Liver (tissue), 8 donors: ENCODE measurements at regions not wholly inside any gene's neighbourhood (a gene's known extent, or its start where the extent isn't known, plus 50 kb on each side); places are given as distances from the start of the nearest gene placed in this dataset.

Experiments used
- DNase-seq: peaks from one replicate; pipeline ENCODE4 v3.0.0-alpha.2; 2017; ENCODE audit warnings: low spot score
- H3K27ac ChIP-seq, 2 donors: one replicate each; pipeline ENCODE4 v1.7.0; 2013; ENCODE audit warnings: inconsistent platforms in 2 of 2, low read length in 2 of 2, control low read depth in 1 of 2, low read depth in 1 of 2, mild to moderate bottlenecking in 1 of 2
- H3K27me3 ChIP-seq, 4 donors: one replicate each; pipeline versions ENCODE4 v1.6.1 to v1.7.0; 2013; ENCODE audit warnings: low read length in 3 of 4, inconsistent platforms in 1 of 4, mild to moderate bottlenecking in 1 of 4, moderate library complexity in 1 of 4; ENCODE audit not compliant: control insufficient read depth in 4 of 4, insufficient read depth in 4 of 4
- H3K36me3 ChIP-seq, 4 donors: one replicate each; pipeline versions ENCODE4 v1.6.1 to v1.7.0; 2013; ENCODE audit warnings: low read length in 3 of 4, mild to moderate bottlenecking in 3 of 4, low read depth in 1 of 4, moderate library complexity in 1 of 4; ENCODE audit not compliant: control insufficient read depth in 4 of 4, insufficient read depth in 3 of 4
- H3K4me1 ChIP-seq, 4 donors: one replicate each; pipeline versions ENCODE4 v1.6.1 to v1.7.0; 2013; ENCODE audit warnings: low read length in 3 of 4, mild to moderate bottlenecking in 3 of 4, moderate library complexity in 1 of 4; ENCODE audit not compliant: control insufficient read depth in 4 of 4, insufficient read depth in 4 of 4
- H3K4me3 ChIP-seq, 3 donors: one replicate each; pipeline versions ENCODE4 v1.6.1 to v1.7.0; 2013; ENCODE audit warnings: low read length in 3 of 3, control low read depth in 1 of 3, low read depth in 1 of 3, mild to moderate bottlenecking in 1 of 3
- H3K9ac ChIP-seq, 2 donors: one replicate each; pipeline ENCODE4 v1.7.0; 2013; ENCODE audit warnings: low read length in 2 of 2, mild to moderate bottlenecking in 2 of 2, moderate library complexity in 2 of 2, control low read depth in 1 of 2, low read depth in 1 of 2
- H3K9me3 ChIP-seq, 4 donors: one replicate each; pipeline versions ENCODE4 v1.6.1 to v1.7.0; 2013; ENCODE audit warnings: low read length in 3 of 4; ENCODE audit not compliant: control insufficient read depth in 4 of 4
- EGR1 ChIP-seq, 2 donors: IDR thresholded peaks; 2 replicates each; pipeline ENCODE4 v1.6.1; 2016 to 2018; ENCODE audit warnings: antibody characterized with exemption in 2 of 2, low read depth in 2 of 2
- FOXA1 ChIP-seq: IDR thresholded peaks from 2 replicates; pipeline ENCODE4 v1.6.1; 2016; ENCODE audit warnings: antibody characterized with exemption
- GABPA ChIP-seq, 2 donors: IDR thresholded peaks in 1 of 2; conservative IDR thresholded peaks in 1 of 2; 2 replicates each; pipeline ENCODE4 v1.6.1; 2016; ENCODE audit warnings: antibody characterized with exemption in 2 of 2, mild to moderate bottlenecking in 1 of 2, moderate library complexity in 1 of 2
- HNF4A ChIP-seq, 2 donors: conservative IDR thresholded peaks; 2 replicates each; pipeline ENCODE4 v1.6.1; 2016; ENCODE audit warnings: antibody characterized with exemption in 2 of 2, mild to moderate bottlenecking in 2 of 2
- HNF4G ChIP-seq: IDR thresholded peaks from 2 replicates; pipeline ENCODE4 v1.6.1; 2016; ENCODE audit warnings: antibody characterized with exemption
- JUND ChIP-seq, 2 donors: IDR thresholded peaks; 2 replicates each; pipeline ENCODE4 v1.6.1; 2016; ENCODE audit warnings: antibody characterized with exemption in 2 of 2
- MAX ChIP-seq: IDR thresholded peaks from 2 replicates; pipeline ENCODE4 v1.6.1; 2016; ENCODE audit warnings: antibody characterized with exemption
- NR2F2 ChIP-seq: IDR thresholded peaks from 2 replicates; pipeline ENCODE4 v1.6.1; 2016; ENCODE audit warnings: antibody characterized with exemption
- RAD21 ChIP-seq, 2 donors: IDR thresholded peaks; 2 replicates each; pipeline ENCODE4 v1.6.1; 2016; ENCODE audit warnings: antibody characterized with exemption in 2 of 2, mild to moderate bottlenecking in 2 of 2
- RXRA ChIP-seq, 2 donors: IDR thresholded peaks; 2 replicates each; pipeline ENCODE4 v1.6.1; 2017 to 2018; ENCODE audit warnings: antibody characterized with exemption in 2 of 2, mild to moderate bottlenecking in 1 of 2
- SP1 ChIP-seq: IDR thresholded peaks from 2 replicates; pipeline ENCODE4 v1.6.1; 2018; ENCODE audit warnings: antibody characterized with exemption, mild to moderate bottlenecking
- YY1 ChIP-seq: IDR thresholded peaks from 2 replicates; pipeline ENCODE4 v1.6.1; 2016; ENCODE audit warnings: antibody characterized with exemption, mild to moderate bottlenecking
- WGBS: extraction: QIAGEN DNeasy Blood & Tissue Kit; methylation state at CpG from one replicate; pipeline ENCODE4 v1.1.7; 2013; 5-methylcytosine and 5-hydroxymethylcytosine counted together
- TF ChIP-seq, protein P1 (sequence below): fragments of 150-350 bp; IDR thresholded peaks from 2 replicates; pipeline ENCODE4 v1.5.1; 2017; ENCODE audit warnings: improper control_type of control experiment, low read depth, low read length; ENCODE audit not compliant: missing input control
- TF ChIP-seq, protein P2 (sequence below): IDR thresholded peaks from 2 replicates; pipeline ENCODE4 v1.6.1; 2016; ENCODE audit warnings: antibody characterized with exemption
- TF ChIP-seq, protein P3 (sequence below): IDR thresholded peaks from 2 replicates; pipeline ENCODE4 v1.6.1; 2016; ENCODE audit warnings: antibody characterized with exemption, mild to moderate bottlenecking
- donor health status: healthy.
- donor health status: healthy.
- donor health status: healthy.
- donor health status: healthy.
- donor health status: healthy.

- TF ChIP-seq, protein P1, sequence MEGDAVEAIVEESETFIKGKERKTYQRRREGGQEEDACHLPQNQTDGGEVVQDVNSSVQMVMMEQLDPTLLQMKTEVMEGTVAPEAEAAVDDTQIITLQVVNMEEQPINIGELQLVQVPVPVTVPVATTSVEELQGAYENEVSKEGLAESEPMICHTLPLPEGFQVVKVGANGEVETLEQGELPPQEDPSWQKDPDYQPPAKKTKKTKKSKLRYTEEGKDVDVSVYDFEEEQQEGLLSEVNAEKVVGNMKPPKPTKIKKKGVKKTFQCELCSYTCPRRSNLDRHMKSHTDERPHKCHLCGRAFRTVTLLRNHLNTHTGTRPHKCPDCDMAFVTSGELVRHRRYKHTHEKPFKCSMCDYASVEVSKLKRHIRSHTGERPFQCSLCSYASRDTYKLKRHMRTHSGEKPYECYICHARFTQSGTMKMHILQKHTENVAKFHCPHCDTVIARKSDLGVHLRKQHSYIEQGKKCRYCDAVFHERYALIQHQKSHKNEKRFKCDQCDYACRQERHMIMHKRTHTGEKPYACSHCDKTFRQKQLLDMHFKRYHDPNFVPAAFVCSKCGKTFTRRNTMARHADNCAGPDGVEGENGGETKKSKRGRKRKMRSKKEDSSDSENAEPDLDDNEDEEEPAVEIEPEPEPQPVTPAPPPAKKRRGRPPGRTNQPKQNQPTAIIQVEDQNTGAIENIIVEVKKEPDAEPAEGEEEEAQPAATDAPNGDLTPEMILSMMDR, result no peak
- TF ChIP-seq HNF4A (conservative IDR thresholded peaks at IDR 0.05), result no peak
- TF ChIP-seq RAD21 (IDR thresholded peaks at IDR 0.05), result no peak
- no peak for TF ChIP-seq JUND (IDR thresholded peaks at IDR 0.05)
- TF ChIP-seq EGR1 (IDR thresholded peaks at IDR 0.05; ENCODE audit: low read depth in 2 of 2), result no peak
- TF ChIP-seq YY1, result no peak
- no peak for TF ChIP-seq NR2F2
- no peak for TF ChIP-seq FOXA1
- TF ChIP-seq RXRA (IDR thresholded peaks at IDR 0.05), result no peak
- no peak for TF ChIP-seq SP1
These were observed 221.4 kb upstream of the RBFOX1 start (continued) for GRCh38 chr16:7111265-7111664.

- Histone ChIP-seq H3K4me3 (no peak overlapping the region), H3K9ac (no peak overlapping the region), H3K27me3 (no peaks in the 10 kb centered on the region), H3K9me3 (no peaks in the 10 kb centered on the region), H3K36me3 (no peaks in the 10 kb centered on the region), H3K27ac (no peak overlapping the region), H3K4me1 (no peaks in the 10 kb centered on the region)
- TF ChIP-seq GABPA (IDR thresholded peaks at IDR 0.05 in 1 of 2, conservative IDR thresholded peaks at IDR 0.05 in 1 of 2), result no peak
- TF ChIP-seq RAD21 (IDR thresholded peaks at IDR 0.05), result no peak
- no peak for TF ChIP-seq MAX
- TF ChIP-seq, protein P2, sequence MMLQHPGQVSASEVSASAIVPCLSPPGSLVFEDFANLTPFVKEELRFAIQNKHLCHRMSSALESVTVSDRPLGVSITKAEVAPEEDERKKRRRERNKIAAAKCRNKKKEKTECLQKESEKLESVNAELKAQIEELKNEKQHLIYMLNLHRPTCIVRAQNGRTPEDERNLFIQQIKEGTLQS, result no peak
- TF ChIP-seq, protein P1, result no peak
- no peak for TF ChIP-seq NR2F2
- TF ChIP-seq RXRA (IDR thresholded peaks at IDR 0.05), result no peak
- TF ChIP-seq FOXA1, result no peak
- TF ChIP-seq, protein P3, sequence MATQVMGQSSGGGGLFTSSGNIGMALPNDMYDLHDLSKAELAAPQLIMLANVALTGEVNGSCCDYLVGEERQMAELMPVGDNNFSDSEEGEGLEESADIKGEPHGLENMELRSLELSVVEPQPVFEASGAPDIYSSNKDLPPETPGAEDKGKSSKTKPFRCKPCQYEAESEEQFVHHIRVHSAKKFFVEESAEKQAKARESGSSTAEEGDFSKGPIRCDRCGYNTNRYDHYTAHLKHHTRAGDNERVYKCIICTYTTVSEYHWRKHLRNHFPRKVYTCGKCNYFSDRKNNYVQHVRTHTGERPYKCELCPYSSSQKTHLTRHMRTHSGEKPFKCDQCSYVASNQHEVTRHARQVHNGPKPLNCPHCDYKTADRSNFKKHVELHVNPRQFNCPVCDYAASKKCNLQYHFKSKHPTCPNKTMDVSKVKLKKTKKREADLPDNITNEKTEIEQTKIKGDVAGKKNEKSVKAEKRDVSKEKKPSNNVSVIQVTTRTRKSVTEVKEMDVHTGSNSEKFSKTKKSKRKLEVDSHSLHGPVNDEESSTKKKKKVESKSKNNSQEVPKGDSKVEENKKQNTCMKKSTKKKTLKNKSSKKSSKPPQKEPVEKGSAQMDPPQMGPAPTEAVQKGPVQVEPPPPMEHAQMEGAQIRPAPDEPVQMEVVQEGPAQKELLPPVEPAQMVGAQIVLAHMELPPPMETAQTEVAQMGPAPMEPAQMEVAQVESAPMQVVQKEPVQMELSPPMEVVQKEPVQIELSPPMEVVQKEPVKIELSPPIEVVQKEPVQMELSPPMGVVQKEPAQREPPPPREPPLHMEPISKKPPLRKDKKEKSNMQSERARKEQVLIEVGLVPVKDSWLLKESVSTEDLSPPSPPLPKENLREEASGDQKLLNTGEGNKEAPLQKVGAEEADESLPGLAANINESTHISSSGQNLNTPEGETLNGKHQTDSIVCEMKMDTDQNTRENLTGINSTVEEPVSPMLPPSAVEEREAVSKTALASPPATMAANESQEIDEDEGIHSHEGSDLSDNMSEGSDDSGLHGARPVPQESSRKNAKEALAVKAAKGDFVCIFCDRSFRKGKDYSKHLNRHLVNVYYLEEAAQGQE, result no peak
- TF ChIP-seq HNF4G, result no peak
- no peak for TF ChIP-seq HNF4A (conservative IDR thresholded peaks at IDR 0.05)
- no peak for TF ChIP-seq SP1
- no peak for DNase-seq
- WGBS, result 70% methylated on average over 3 of the region's 3 CpGs
These were observed 225.2 kb upstream of the RBFOX1 start for GRCh38 chr16:7107436-7107835.
